ENCODE measurements at regions not wholly inside any gene's neighbourhood (a gene's known extent, or its start where the extent isn't known, plus 50 kb on each side); places are given as distances from the start of the nearest gene placed in this dataset.

- TF ChIP-seq OSR1 (CRISPR knock-in tag; IDR thresholded peaks at IDR 0.05) (no peak), CSRNP3 (CRISPR knock-in tag; IDR thresholded peaks at IDR 0.05) (no peak), SNAI2 (CRISPR knock-in tag; IDR thresholded peaks at IDR 0.05) (no peak), ZNF70 (CRISPR knock-in tag; IDR thresholded peaks at IDR 0.05) (no peak), ZNF8 (CRISPR knock-in tag; IDR thresholded peaks at IDR 0.05) (no peak), ISL1 (CRISPR knock-in tag; IDR thresholded peaks at IDR 0.05) (no peak), CREB5 (CRISPR knock-in tag; IDR thresholded peaks at IDR 0.05; ENCODE audit: low read depth) (no peak), ZFP30 (CRISPR knock-in tag; IDR thresholded peaks at IDR 0.05) (no peak), ESRRG (CRISPR knock-in tag; IDR thresholded peaks at IDR 0.05) (no peak), TSHZ2 (CRISPR knock-in tag; IDR thresholded peaks at IDR 0.05) (no peak), TOX (CRISPR knock-in tag; IDR thresholded peaks at IDR 0.05; ENCODE audit: borderline replicate concordance) (no peak), BACH2 (CRISPR knock-in tag; IDR thresholded peaks at IDR 0.05; ENCODE audit: borderline replicate concordance) (no peak), ARNTL (CRISPR knock-in tag; IDR thresholded peaks at IDR 0.05; ENCODE audit: borderline replicate concordance, low read depth) (no peak), ZC3H10 (CRISPR knock-in tag; IDR thresholded peaks at IDR 0.05) (no peak), GLIS3 (CRISPR knock-in tag; IDR thresholded peaks at IDR 0.05) (no peak), RARB (CRISPR knock-in tag; IDR thresholded peaks at IDR 0.05) (no peak), TCF4 (CRISPR knock-in tag; IDR thresholded peaks at IDR 0.05; ENCODE audit: borderline replicate concordance) (no peak), ZFP3 (CRISPR knock-in tag; IDR thresholded peaks at IDR 0.05) (no peak)
- ATAC-seq = no peak
Observed at GRCh38 chrX:9231491-9231890, 197.6 kb upstream of the FAM9B start.

GRCh38 chrX:9233141-9233540, 199.2 kb upstream of the FAM9B start:
- TF ChIP-seq SNAI2 (CRISPR knock-in tag; IDR thresholded peaks at IDR 0.05) (no peak), ZC3H10 (CRISPR knock-in tag; IDR thresholded peaks at IDR 0.05) (no peak), TCF4 (CRISPR knock-in tag; IDR thresholded peaks at IDR 0.05; ENCODE audit: borderline replicate concordance) (no peak), ZNF565 (CRISPR knock-in tag; conservative IDR thresholded peaks at IDR 0.05; ENCODE audit: low read depth) (no peak), ESRRG (CRISPR knock-in tag; IDR thresholded peaks at IDR 0.05) (no peak), ARNTL (CRISPR knock-in tag; IDR thresholded peaks at IDR 0.05; ENCODE audit: borderline replicate concordance, low read depth) (no peak), POU6F1 (CRISPR knock-in tag; IDR thresholded peaks at IDR 0.05; ENCODE audit: borderline replicate concordance, low read depth) (no peak), ZNF70 (CRISPR knock-in tag; IDR thresholded peaks at IDR 0.05) (no peak), RARB (CRISPR knock-in tag; IDR thresholded peaks at IDR 0.05) (no peak), PATZ1 (CRISPR knock-in tag; IDR thresholded peaks at IDR 0.05; ENCODE audit: borderline replicate concordance) (no peak), BACH2 (CRISPR knock-in tag; IDR thresholded peaks at IDR 0.05; ENCODE audit: borderline replicate concordance) (no peak), CSRNP3 (CRISPR knock-in tag; IDR thresholded peaks at IDR 0.05) (no peak), ZFP3 (CRISPR knock-in tag; IDR thresholded peaks at IDR 0.05) (no peak), CSDC2 (CRISPR knock-in tag; IDR thresholded peaks at IDR 0.05) (no peak), ISL1 (CRISPR knock-in tag; IDR thresholded peaks at IDR 0.05) (no peak)
- ATAC-seq = no peak
